IMR-90 (cell line): ENCODE measurements at regions not wholly inside any gene's neighbourhood (a gene's known extent, or its start where the extent isn't known, plus 50 kb on each side); places are given as distances from the start of the nearest gene placed in this dataset.

Source experiments
- ATAC-seq: fragments of 200-7000 bp; cut with Tn5 transposase; 2 replicates; pipeline ENCODE4 v1.9.1; 2020; ENCODE audit warnings: low read depth, mild to moderate bottlenecking, moderate library complexity
- BruUV-seq: library from RNA; stranded (reverse); fragments of 400-500 nt; replicated peaks from 2 replicates; lab custom pipeline; 2021; lab: Mats Ljungman, UMichigan
- CTCF ChIA-PET: fragments of 300-600 bp; formaldehyde crosslinking; extraction: SDS; loops from one replicate; lab custom pipeline; 2021; ENCODE audit warnings: antibody characterized with exemption; lab: Yijun Ruan, JAX
- POLR2A ChIA-PET: fragments of 300-600 bp; sonication (Branson Sonifier 250); formaldehyde crosslinking; loops from one replicate; lab custom pipeline; 2022; ENCODE audit warnings: antibody characterized with exemption; ENCODE audit not compliant: unreplicated experiment; lab: Charles Lee
- DNase-seq: peaks from one replicate; pipeline ENCODE4 v3.0.0; 2013
- H2AFZ ChIP-seq: replicated peaks from 2 replicates; pipeline ENCODE3; 2013; ENCODE audit warnings: low read length, mild to moderate bottlenecking; ENCODE audit not compliant: poor library complexity
- H2AK5ac ChIP-seq: 2 replicates; pipeline ENCODE4 v1.6.1; 2013; ENCODE audit warnings: low read depth, low read length, inconsistent platforms
- H2AK9ac ChIP-seq: replicated peaks from 2 replicates; pipeline ENCODE3; 2013; ENCODE audit warnings: mild to moderate bottlenecking, low read depth, low read length, moderate library complexity; ENCODE audit not compliant: poor library complexity
- H2BK120ac ChIP-seq: 2 replicates; pipeline ENCODE4 v1.6.1; 2013; ENCODE audit warnings: low read depth, low read length, inconsistent platforms
- H2BK15ac ChIP-seq: 3 replicates; pipeline ENCODE4 v1.6.1; 2013; ENCODE audit warnings: low read depth, low read length, inconsistent platforms
- H2BK20ac ChIP-seq: 2 replicates; pipeline ENCODE4 v1.6.1; 2013; ENCODE audit warnings: low read depth, mild to moderate bottlenecking, inconsistent platforms, low read length, moderate library complexity
- H2BK5ac ChIP-seq: 2 replicates; pipeline ENCODE4 v1.6.1; 2013; ENCODE audit warnings: mild to moderate bottlenecking, low read depth, low read length, inconsistent platforms; ENCODE audit not compliant: poor library complexity, severe bottlenecking
- H3K14ac ChIP-seq: replicated peaks from 2 replicates; pipeline ENCODE4 v1.6.1; 2013; ENCODE audit warnings: low read depth, low read length, inconsistent platforms
- H3K18ac ChIP-seq: 2 replicates; pipeline ENCODE4 v1.6.1; 2013; ENCODE audit warnings: low read depth, low read length, control low read depth
- H3K23ac ChIP-seq: 2 replicates; pipeline ENCODE4 v1.6.1; 2013; ENCODE audit warnings: low read depth, low read length, inconsistent platforms
- H3K27ac ChIP-seq: 2 replicates; pipeline ENCODE4 v1.5.1; 2013; ENCODE audit warnings: mild to moderate bottlenecking, control low read depth, low read length; ENCODE audit not compliant: insufficient read depth
- H3K27me3 ChIP-seq: 2 replicates; pipeline ENCODE4 v1.6.1; 2013; ENCODE audit warnings: low read length; ENCODE audit not compliant: control insufficient read depth, insufficient read depth
- H3K36me3 ChIP-seq: 2 replicates; pipeline ENCODE4 v1.6.1; 2013; ENCODE audit warnings: low read length, mixed read lengths; ENCODE audit not compliant: control insufficient read depth, insufficient read depth
- H3K4ac ChIP-seq: 2 replicates; pipeline ENCODE4 v1.6.1; 2013; ENCODE audit warnings: low read depth, low read length, inconsistent platforms
- H3K4me1 ChIP-seq: 2 replicates; pipeline ENCODE4 v1.6.1; 2013; ENCODE audit warnings: low read length, mixed read lengths; ENCODE audit not compliant: control insufficient read depth, insufficient read depth
- H3K4me2 ChIP-seq: 2 replicates; pipeline ENCODE4 v1.6.1; 2013; ENCODE audit warnings: low read depth, mild to moderate bottlenecking, control low read depth, low read length, moderate library complexity
- H3K4me3 ChIP-seq: 2 replicates; pipeline ENCODE4 v1.5.1; 2013; ENCODE audit warnings: low read depth, mild to moderate bottlenecking, control low read depth, low read length, moderate library complexity; ENCODE audit not compliant: insufficient read depth
- H3K56ac ChIP-seq: 2 replicates; pipeline ENCODE4 v1.6.1; 2013; ENCODE audit warnings: low read length, inconsistent platforms; ENCODE audit not compliant: insufficient read depth; ENCODE audit errors: extremely low read depth
- H3K79me1 ChIP-seq, 2 experiments: 2 replicates each; pipeline ENCODE4 v1.6.1; 2013; ENCODE audit warnings: low read length in 2 of 2, inconsistent platforms in 1 of 2, low read depth in 1 of 2
- H3K9ac ChIP-seq: 2 replicates; pipeline ENCODE4 v1.6.1; 2013; ENCODE audit warnings: low read depth, low read length, control low read depth
- H3K9me1 ChIP-seq: 2 replicates; pipeline ENCODE4 v1.6.1; 2013; ENCODE audit warnings: low read length, inconsistent platforms; ENCODE audit not compliant: insufficient read depth
- H3K9me3 ChIP-seq: 2 replicates; pipeline ENCODE4 v1.6.1; 2013; ENCODE audit warnings: low read length; ENCODE audit not compliant: control insufficient read depth, insufficient read depth
- H4K20me1 ChIP-seq: 2 replicates; pipeline ENCODE4 v1.6.1; 2013; ENCODE audit warnings: low read length, inconsistent platforms; ENCODE audit not compliant: insufficient read depth
- H4K5ac ChIP-seq: 2 replicates; pipeline ENCODE4 v1.6.1; 2013; ENCODE audit warnings: mild to moderate bottlenecking, low read depth, low read length, control low read depth
- H4K8ac ChIP-seq, 2 experiments: 2 replicates each; pipeline ENCODE4 v1.6.1; 2013; ENCODE audit warnings: low read depth in 2 of 2, low read length in 2 of 2, control low read depth in 1 of 2, inconsistent platforms in 1 of 2
- H4K91ac ChIP-seq: 2 replicates; pipeline ENCODE4 v1.6.1; 2013; ENCODE audit warnings: low read depth, low read length, inconsistent platforms; ENCODE audit not compliant: insufficient read depth
- CTCF ChIP-seq: conservative IDR thresholded peaks from 2 replicates; pipeline ENCODE4 v1.5.1; 2012; ENCODE audit warnings: mild to moderate bottlenecking, low read depth, low read length, improper control_type of control experiment
- FOS ChIP-seq: fragments of 150-350 bp; IDR thresholded peaks from 2 replicates; pipeline ENCODE4 v1.6.1; 2016; ENCODE audit warnings: low read depth, low read length
- NFE2L2 ChIP-seq: fragments of 150-350 bp; IDR thresholded peaks from 2 replicates; pipeline ENCODE4 v1.6.1; 2016; ENCODE audit warnings: low read depth, mild to moderate bottlenecking, low read length
- WGBS, 2 experiments: methylation state at CpG; one replicate each; pipeline versions ENCODE4 v1.1.5 to v1.1.7; 2013; ENCODE audit warnings: missing lambda C conversion rate in 2 of 2; ENCODE audit not compliant: insufficient read length in 1 of 2; ENCODE audit errors: extremely low coverage in 2 of 2; 5-methylcytosine and 5-hydroxymethylcytosine counted together
- dilution Hi-C: fragments of 300-500 bp; cut with HindIII; formaldehyde crosslinking; loops from one replicate; pipeline ENCODE4 v1.14.3; 2018; ENCODE audit warnings: low sequenced_read_pairs; ENCODE audit not compliant: unreplicated experiment
- in situ Hi-C: fragments of 300-500 bp; cut with MboI; formaldehyde crosslinking; loops from 3 replicates; pipeline ENCODE4 v1.14.3; 2019; ENCODE audit warnings: low sequenced_read_pairs, inconsistent platforms, mixed read lengths
- intact Hi-C: fragments of 100-400 bp; cut with micrococcal nuclease; formaldehyde crosslinking; loops from 2 replicates; pipeline ENCODE4 v1.10.0; 2022

DNA sequence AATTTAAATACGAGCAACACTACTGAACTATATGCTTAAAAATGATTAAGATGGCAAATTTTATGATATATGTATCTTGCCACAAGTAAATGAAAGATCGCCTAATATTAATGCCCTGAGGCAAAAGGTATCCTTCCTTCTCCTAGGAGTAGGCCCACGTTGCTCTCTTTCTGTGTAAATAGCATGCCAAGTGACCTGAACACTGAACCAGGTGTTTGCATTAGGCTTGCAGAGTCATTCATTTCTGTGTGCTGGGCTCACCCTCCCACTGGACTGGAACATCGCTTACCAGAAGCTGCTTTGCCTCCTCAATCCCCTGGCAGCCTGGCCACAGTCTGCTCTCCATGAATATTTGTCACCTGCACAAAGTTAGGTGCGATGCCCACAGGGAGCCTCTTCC, 83.3 kb upstream of the TNFSF11 start:
- BruUV-seq = no TSS peak
- H2AFZ ChIP-seq = no peak overlapping the region
- H3K23ac ChIP-seq = no peak overlapping the region
- H2AK5ac ChIP-seq = no peak overlapping the region
- H4K91ac ChIP-seq = no peak overlapping the region
- H4K8ac ChIP-seq = no peak overlapping the region
- H3K9me3 ChIP-seq = no peaks in the 10 kb centered on the region
- no peaks in the 10 kb centered on the region for H3K36me3 ChIP-seq
- no peak for DNase-seq
- dilution Hi-C loops (no loop called here), intact Hi-C loops (no loop called here), in situ Hi-C loops (no loop called here)
- no peak for ATAC-seq
- TF ChIP-seq CTCF (no peak), NFE2L2 (no peak), FOS (no peak)
- H3K4me2 ChIP-seq = no peak overlapping the region
- no peak overlapping the region for H3K56ac ChIP-seq
- H2BK15ac ChIP-seq = no peak overlapping the region
- no peaks in the 10 kb centered on the region for H3K9me1 ChIP-seq
- no peaks in the 10 kb centered on the region for H4K20me1 ChIP-seq
- no peak overlapping the region for H2BK5ac ChIP-seq
- no peak overlapping the region for H3K18ac ChIP-seq
- ChIA-PET POLR2A (no interaction called here), CTCF (no interaction called here)
- H2AK9ac ChIP-seq = no peak overlapping the region
- H2BK120ac ChIP-seq = no peak overlapping the region
- H2BK20ac ChIP-seq = no peak overlapping the region
- no peak overlapping the region for H3K4me3 ChIP-seq
- peaks cover 32% of the 10 kb centered on the region for H3K27me3 ChIP-seq
- WGBS, 2 experiments = no CpG with 5 or more reads among the region's 5 CpGs
- no peaks in the 10 kb centered on the region for H3K4me1 ChIP-seq
- H3K4ac ChIP-seq = no peak overlapping the region
- H3K9ac ChIP-seq = no peak overlapping the region
- H3K79me1 ChIP-seq = no peaks in the 10 kb centered on the region
- no peak overlapping the region for H3K14ac ChIP-seq
- H4K5ac ChIP-seq = no peak overlapping the region
- no peak overlapping the region for H3K27ac ChIP-seq
